ENCODE measurements at regions not wholly inside any gene's neighbourhood (a gene's known extent, or its start where the extent isn't known, plus 50 kb on each side); places are given as distances from the start of the nearest gene placed in this dataset.

DNA sequence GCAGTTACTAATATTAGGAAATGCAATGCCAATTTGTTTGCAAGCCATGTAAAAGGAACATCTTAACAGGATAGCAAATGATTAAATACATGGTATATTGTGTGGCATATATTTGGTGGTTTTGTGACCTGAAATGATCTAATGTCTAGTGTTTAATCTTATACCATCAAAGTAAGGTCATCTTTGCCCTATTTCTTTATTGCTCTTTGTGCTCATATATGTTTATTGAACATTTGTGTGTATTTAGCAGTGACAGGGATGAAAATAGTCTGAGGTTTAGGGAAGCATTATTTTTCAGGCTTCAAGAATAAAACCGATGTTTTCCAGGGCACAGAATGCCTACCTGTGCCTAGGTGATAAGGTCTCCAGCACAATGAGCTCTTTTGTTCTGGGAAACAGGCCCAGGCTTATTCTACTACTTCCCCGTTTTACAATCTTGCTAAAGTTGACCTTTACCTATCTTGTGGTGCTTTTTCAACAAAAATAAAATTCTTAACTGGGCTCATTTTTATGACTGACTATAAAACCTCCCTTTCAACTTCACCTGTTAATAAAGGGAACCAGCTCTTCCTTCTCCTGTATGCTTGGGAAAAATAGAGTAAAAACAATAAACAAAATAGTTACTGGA, 105.6 kb upstream of the ANKH start:
- TF ChIP-seq POLR2A (IDR thresholded peaks at IDR 0.05), result no peak
- TF ChIP-seq, protein P1, sequence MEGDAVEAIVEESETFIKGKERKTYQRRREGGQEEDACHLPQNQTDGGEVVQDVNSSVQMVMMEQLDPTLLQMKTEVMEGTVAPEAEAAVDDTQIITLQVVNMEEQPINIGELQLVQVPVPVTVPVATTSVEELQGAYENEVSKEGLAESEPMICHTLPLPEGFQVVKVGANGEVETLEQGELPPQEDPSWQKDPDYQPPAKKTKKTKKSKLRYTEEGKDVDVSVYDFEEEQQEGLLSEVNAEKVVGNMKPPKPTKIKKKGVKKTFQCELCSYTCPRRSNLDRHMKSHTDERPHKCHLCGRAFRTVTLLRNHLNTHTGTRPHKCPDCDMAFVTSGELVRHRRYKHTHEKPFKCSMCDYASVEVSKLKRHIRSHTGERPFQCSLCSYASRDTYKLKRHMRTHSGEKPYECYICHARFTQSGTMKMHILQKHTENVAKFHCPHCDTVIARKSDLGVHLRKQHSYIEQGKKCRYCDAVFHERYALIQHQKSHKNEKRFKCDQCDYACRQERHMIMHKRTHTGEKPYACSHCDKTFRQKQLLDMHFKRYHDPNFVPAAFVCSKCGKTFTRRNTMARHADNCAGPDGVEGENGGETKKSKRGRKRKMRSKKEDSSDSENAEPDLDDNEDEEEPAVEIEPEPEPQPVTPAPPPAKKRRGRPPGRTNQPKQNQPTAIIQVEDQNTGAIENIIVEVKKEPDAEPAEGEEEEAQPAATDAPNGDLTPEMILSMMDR (IDR thresholded peaks at IDR 0.05), result no peak
